Endothelial cell of umbilical vein (primary cell): ENCODE measurements at regions not wholly inside any gene's neighbourhood (a gene's known extent, or its start where the extent isn't known, plus 50 kb on each side); places are given as distances from the start of the nearest gene placed in this dataset.

Experiments
- BruUV-seq: library from RNA; stranded (reverse); fragments of 400-500 nt; replicated peaks from 2 replicates; lab custom pipeline; 2021; lab: Mats Ljungman, UMichigan
- CTCF ChIA-PET: fragments of 300-600, 350-600 bp; sonication (Branson Sonifier 250); formaldehyde crosslinking; loops from one replicate; lab custom pipeline; 2021; ENCODE audit warnings: antibody characterized with exemption, inconsistent platforms; lab: Charles Lee
- POLR2A ChIA-PET: fragments of 300-600, 350-600 bp; sonication (Branson Sonifier 250); formaldehyde crosslinking; loops from one replicate; lab custom pipeline; 2021; ENCODE audit warnings: antibody characterized with exemption, inconsistent platforms; lab: Charles Lee
- DNase-seq: peaks from one replicate; pipeline ENCODE4 v3.0.0-alpha.2; 2011; ENCODE audit warnings: low read depth, low spot score
- FAIRE-seq: peaks from 2 replicates; lab custom pipeline; 2011; peaks lifted over from hg19 to GRCh38; lab: Jason Lieb, UNC
- H2AFZ ChIP-seq: 2 replicates; pipeline ENCODE4 v1.6.0; 2012; ENCODE audit warnings: low read depth, low read length, control low read depth, inconsistent platforms
- H3K27ac ChIP-seq: 2 replicates; pipeline ENCODE4 v1.5.1; 2011; ENCODE audit warnings: low read depth, mild to moderate bottlenecking, control low read depth, low read length, moderate library complexity; ENCODE audit not compliant: insufficient read depth
- H3K27me3 ChIP-seq, 2 experiments: 2 replicates each; pipeline versions ENCODE4 v1.6.0 to v1.6.1; 2011; ENCODE audit warnings: low read length in 2 of 2, mixed read lengths in 1 of 2; ENCODE audit not compliant: control insufficient read depth in 2 of 2, insufficient read depth in 2 of 2
- H3K36me3 ChIP-seq, 2 experiments: 2 replicates in 1 of 2; 3 replicates in 1 of 2; pipeline ENCODE4 v1.5.1; 2011; ENCODE audit warnings: low read length in 2 of 2, mild to moderate bottlenecking in 1 of 2, moderate library complexity in 1 of 2; ENCODE audit not compliant: control insufficient read depth in 2 of 2, insufficient read depth in 2 of 2; ENCODE audit errors: extremely low read depth in 1 of 2
- H3K4me1 ChIP-seq: 3 replicates; pipeline ENCODE4 v1.5.1; 2011; ENCODE audit warnings: mild to moderate bottlenecking, low read length; ENCODE audit not compliant: control insufficient read depth, insufficient read depth; ENCODE audit errors: extremely low read depth
- H3K4me2 ChIP-seq: 2 replicates; pipeline ENCODE4 v1.6.1; 2011; ENCODE audit warnings: low read length, control low read depth, mixed read lengths; ENCODE audit not compliant: insufficient read depth
- H3K4me3 ChIP-seq, 3 experiments: fragments of 200-600 bp in 1 of 3; sonication (generic), shearing (Covaris generic) in 1 of 3; replicated peaks in 1 of 3; 2 replicates each; pipeline ENCODE4 v1.5.1; 2011 to 2016; ENCODE audit warnings: control low read depth in 3 of 3, low read length in 3 of 3, mild to moderate bottlenecking in 2 of 3, inconsistent platforms in 1 of 3, low read depth in 1 of 3, moderate library complexity in 1 of 3; ENCODE audit not compliant: insufficient read depth in 1 of 3
- H3K79me2 ChIP-seq: 2 replicates; pipeline ENCODE4 v1.6.0; 2012; ENCODE audit warnings: low read length, inconsistent platforms; ENCODE audit not compliant: control insufficient read depth, insufficient read depth
- H3K9ac ChIP-seq: replicated peaks from 2 replicates; pipeline ENCODE3; 2011; ENCODE audit warnings: low read length, control low read depth; ENCODE audit not compliant: insufficient read depth; ENCODE audit errors: extremely low read depth
- H3K9me1 ChIP-seq: replicated peaks from 3 replicates; pipeline ENCODE4 v1.6.0; 2011; ENCODE audit warnings: mild to moderate bottlenecking, low read length; ENCODE audit not compliant: control insufficient read depth, insufficient read depth; ENCODE audit errors: extremely low read depth
- H3K9me3 ChIP-seq: replicated peaks from 2 replicates; pipeline ENCODE4 v1.5.1; 2012; ENCODE audit warnings: low read length, inconsistent platforms; ENCODE audit not compliant: control insufficient read depth, insufficient read depth
- H4K20me1 ChIP-seq: replicated peaks from 2 replicates; pipeline ENCODE3; 2011; ENCODE audit warnings: mild to moderate bottlenecking, low read length; ENCODE audit not compliant: control insufficient read depth, insufficient read depth; ENCODE audit errors: extremely low read depth
- CTCF ChIP-seq, 2 donors: IDR thresholded peaks; 1 replicate in 1 of 2; 2 replicates in 1 of 2; pipeline ENCODE4 v1.5.1; 2011; ENCODE audit warnings: low read length in 2 of 2, mild to moderate bottlenecking in 2 of 2, moderate library complexity in 2 of 2, control low read depth in 1 of 2, inconsistent platforms in 1 of 2, low read depth in 1 of 2; ENCODE audit not compliant: insufficient read depth in 1 of 2; ENCODE audit errors: extremely low read depth in 1 of 2
- EZH2 ChIP-seq: IDR thresholded peaks from 2 replicates; pipeline ENCODE4 v1.6.1; 2012; ENCODE audit warnings: borderline replicate concordance, low read depth, mild to moderate bottlenecking, moderate library complexity, low read length, inconsistent platforms; ENCODE audit not compliant: severe bottlenecking
- FOS ChIP-seq: IDR thresholded peaks from 2 replicates; pipeline ENCODE4 v1.6.1; 2011; ENCODE audit warnings: mild to moderate bottlenecking, low read length, moderate library complexity, borderline replicate concordance; ENCODE audit not compliant: insufficient read depth
- GATA2 ChIP-seq: IDR thresholded peaks from 2 replicates; pipeline ENCODE4 v1.7.0; 2011; ENCODE audit warnings: low read depth, mild to moderate bottlenecking, moderate library complexity, mixed read lengths, low read length; ENCODE audit not compliant: insufficient read length, insufficient read depth
- JUN ChIP-seq: IDR thresholded peaks from 2 replicates; pipeline ENCODE4 v1.6.1; 2011; ENCODE audit warnings: borderline replicate concordance, low read depth; ENCODE audit not compliant: insufficient read length, insufficient read depth
- MAX ChIP-seq: IDR thresholded peaks from 2 replicates; pipeline ENCODE4 v1.6.1; 2011; ENCODE audit not compliant: insufficient read depth, insufficient read length
- MYC ChIP-seq: IDR thresholded peaks from one replicate; pipeline ENCODE4 v1.6.1; 2011; ENCODE audit warnings: mild to moderate bottlenecking, low read depth, low read length
- POLR2A ChIP-seq: IDR thresholded peaks from 2 replicates; pipeline ENCODE4 v1.6.1; 2012; ENCODE audit warnings: low read depth, mild to moderate bottlenecking, control low read depth, low read length
- POLR2AphosphoS5 ChIP-seq: IDR thresholded peaks from 2 replicates; pipeline ENCODE4 v1.6.1; 2012; ENCODE audit warnings: low read depth, mild to moderate bottlenecking, control low read depth, low read length, moderate library complexity; ENCODE audit not compliant: insufficient read depth
- dilution Hi-C: fragments of 300-500 bp; cut with MboI; formaldehyde crosslinking; loops from one replicate; pipeline ENCODE4 v1.15.0; 2019; ENCODE audit warnings: low sequenced_read_pairs; ENCODE audit not compliant: extremely low pct_ligation_motif_present
- intact Hi-C: fragments of 100-400 bp; cut with micrococcal nuclease; formaldehyde crosslinking; loops from one replicate; pipeline ENCODE4 v1.10.0; 2022

GRCh38 chr1:29602203-29602602 is 365.9 kb downstream of the PTPRU start:
- dilution Hi-C loops (no loop called here), intact Hi-C loops (no loop called here)
- CTCF ChIA-PET = no interaction called here

More at GRCh38 chr1:29602203-29602602, 365.9 kb downstream of the PTPRU start:
- FAIRE-seq = no peak
- DNase-seq = no peak
- H3K4me2 ChIP-seq = no peak overlapping the region
- H3K9ac ChIP-seq = no peak overlapping the region
- no peak for TF ChIP-seq FOS
- TF ChIP-seq JUN = no peak
- no peak for TF ChIP-seq MAX
- no peak for TF ChIP-seq CTCF (IDR thresholded peaks at IDR 0.05; ENCODE audit: extremely low read depth in 1 of 2, insufficient read depth in 1 of 2, low read depth in 1 of 2, low read length in 2 of 2)
- no peak for TF ChIP-seq GATA2
- no peak for TF ChIP-seq MYC
- TF ChIP-seq EZH2 = no peak
- TF ChIP-seq POLR2A = no peak
- TF ChIP-seq POLR2AphosphoS5 = no peak
- no peaks in the 10 kb centered on the region for H3K36me3 ChIP-seq
- no peaks in the 10 kb centered on the region for H3K27me3 ChIP-seq
- H3K4me1 ChIP-seq = no peaks in the 10 kb centered on the region
- no peak overlapping the region for H3K4me3 ChIP-seq
- POLR2A ChIA-PET = no interaction called here
- no peaks in the 10 kb centered on the region for H3K9me3 ChIP-seq
- H3K27ac ChIP-seq = no peak overlapping the region
- H4K20me1 ChIP-seq = no peaks in the 10 kb centered on the region
- H3K79me2 ChIP-seq = no peaks in the 10 kb centered on the region
- H3K9me1 ChIP-seq = no peaks in the 10 kb centered on the region
- BruUV-seq = no TSS peak
- H2AFZ ChIP-seq = no peak overlapping the region
